Keratinocyte (primary cell): ENCODE measurements at regions not wholly inside any gene's neighbourhood (a gene's known extent, or its start where the extent isn't known, plus 50 kb on each side); places are given as distances from the start of the nearest gene placed in this dataset.

Experiments used
- DNase-seq: peaks from one replicate; pipeline ENCODE4 v3.0.0-alpha.2; 2011; ENCODE audit warnings: low read depth, missing footprints, low spot score
- FAIRE-seq: peaks from 2 replicates; lab custom pipeline; 2011; peaks lifted over from hg19 to GRCh38; lab: Jason Lieb, UNC
- H2AFZ ChIP-seq: 2 replicates; pipeline ENCODE4 v1.6.0; 2012; ENCODE audit warnings: low read length, control low read depth, inconsistent platforms; ENCODE audit not compliant: control insufficient read depth
- H3K27ac ChIP-seq: 2 replicates; pipeline ENCODE4 v1.5.1; 2011; ENCODE audit warnings: low read length; ENCODE audit not compliant: control insufficient read depth, insufficient read depth
- H3K27me3 ChIP-seq: 3 replicates; pipeline ENCODE4 v1.6.0; 2011; ENCODE audit warnings: low read length; ENCODE audit not compliant: control insufficient read depth, insufficient read depth; ENCODE audit errors: extremely low read depth
- H3K36me3 ChIP-seq, 2 experiments: 2 replicates in 1 of 2; 3 replicates in 1 of 2; pipeline ENCODE4 v1.5.1; 2011; ENCODE audit warnings: low read length in 2 of 2, mild to moderate bottlenecking in 1 of 2; ENCODE audit not compliant: control insufficient read depth in 2 of 2, insufficient read depth in 2 of 2; ENCODE audit errors: extremely low read depth in 1 of 2
- H3K4me1 ChIP-seq: 3 replicates; pipeline ENCODE4 v1.5.1; 2011; ENCODE audit warnings: low read length; ENCODE audit not compliant: control insufficient read depth, insufficient read depth; ENCODE audit errors: extremely low read depth
- H3K4me2 ChIP-seq: 3 replicates; pipeline ENCODE4 v1.6.0; 2011; ENCODE audit warnings: low read depth, low read length; ENCODE audit not compliant: control insufficient read depth, insufficient read depth; ENCODE audit errors: extremely low read depth
- H3K4me3 ChIP-seq, 3 experiments: fragments of 200-600 bp in 1 of 3; sonication (generic) in 1 of 3; 2 replicates in 2 of 3; 3 replicates in 1 of 3; pipeline ENCODE4 v1.5.1; 2011 to 2016; ENCODE audit warnings: low read length in 3 of 3, mild to moderate bottlenecking in 3 of 3, control low read depth in 2 of 3, inconsistent platforms in 1 of 3, low read depth in 1 of 3, mixed read lengths in 1 of 3, mixed run types in 1 of 3, moderate library complexity in 1 of 3; ENCODE audit not compliant: control insufficient read depth in 2 of 3, insufficient read depth in 2 of 3; ENCODE audit errors: extremely low read depth in 1 of 3
- H3K79me2 ChIP-seq: 2 replicates; pipeline ENCODE4 v1.6.0; 2012; ENCODE audit warnings: low read length; ENCODE audit not compliant: control insufficient read depth, insufficient read depth
- H3K9ac ChIP-seq: 3 replicates; pipeline ENCODE4 v1.6.0; 2011; ENCODE audit warnings: low read length; ENCODE audit not compliant: control insufficient read depth, insufficient read depth; ENCODE audit errors: extremely low read depth
- H3K9me1 ChIP-seq: 3 replicates; pipeline ENCODE4 v1.6.0; 2011; ENCODE audit warnings: low read length; ENCODE audit not compliant: control insufficient read depth, insufficient read depth; ENCODE audit errors: extremely low read depth
- H3K9me3 ChIP-seq: 2 replicates; pipeline ENCODE4 v1.5.1; 2012; ENCODE audit warnings: low read depth, low read length; ENCODE audit not compliant: control insufficient read depth
- H4K20me1 ChIP-seq: 3 replicates; pipeline ENCODE4 v1.6.0; 2011; ENCODE audit warnings: low read length; ENCODE audit not compliant: control insufficient read depth, insufficient read depth; ENCODE audit errors: extremely low read depth
- CTCF ChIP-seq, 3 experiments: IDR thresholded peaks in 1 of 3; conservative IDR thresholded peaks in 1 of 3; optimal IDR thresholded peaks in 1 of 3; 2 replicates in 2 of 3; 3 replicates in 1 of 3; pipeline versions ENCODE3 to v1.5.1; 2011; ENCODE audit warnings: low read length in 3 of 3, mild to moderate bottlenecking in 3 of 3, moderate library complexity in 2 of 3, control low read depth in 1 of 3, inconsistent platforms in 1 of 3; ENCODE audit not compliant: insufficient read depth in 2 of 3; ENCODE audit errors: extremely low read depth in 1 of 3
- EZH2 ChIP-seq: IDR thresholded peaks from one replicate; pipeline ENCODE4 v1.6.1; 2012; ENCODE audit warnings: inconsistent platforms, mild to moderate bottlenecking, low read length, moderate library complexity
- dilution Hi-C: fragments of 300-500 bp; cut with MboI; formaldehyde crosslinking; loops from one replicate; pipeline ENCODE4 v1.7.0; 2020; ENCODE audit warnings: low sequenced_read_pairs; ENCODE audit not compliant: extremely low pct_ligation_motif_present

- Histone ChIP-seq H3K4me1 (peaks cover 55% of the 10 kb centered on the region), H3K4me2 (no peak overlapping the region), H3K27ac (no peak overlapping the region), H3K36me3 (no peaks in the 10 kb centered on the region), H3K9ac (no peak overlapping the region), H3K79me2 (no peaks in the 10 kb centered on the region), H3K4me3 (no peak overlapping the region), H2AFZ (no peak overlapping the region), H3K9me3 (no peaks in the 10 kb centered on the region), H3K9me1 (no peaks in the 10 kb centered on the region), H3K27me3 (no peaks in the 10 kb centered on the region), H4K20me1 (no peaks in the 10 kb centered on the region)
- no peak for DNase-seq
- no peak for FAIRE-seq
- TF ChIP-seq CTCF (optimal IDR thresholded peaks at IDR 0.05 in 1 of 3, IDR thresholded peaks at IDR 0.05 in 1 of 3, conservative IDR thresholded peaks at IDR 0.05 in 1 of 3; ENCODE audit: extremely low read depth in 1 of 3, insufficient read depth in 2 of 3, low read length in 3 of 3) (no peak), EZH2 (no peak)
- dilution Hi-C loops = no loop called here
These were observed 70.6 kb upstream of the SERP2 start for GRCh38 chr13:44302940-44303575.

GRCh38 chr13:44303681-44304432 is 69.8 kb upstream of the SERP2 start:
- no peaks in the 10 kb centered on the region for H3K9me3 ChIP-seq
- no peaks in the 10 kb centered on the region for H3K9me1 ChIP-seq
- no peak for FAIRE-seq
- no peak overlapping the region for H2AFZ ChIP-seq
- H3K4me1 ChIP-seq = peaks cover 55% of the 10 kb centered on the region
- no peak overlapping the region for H3K4me3 ChIP-seq
- no peaks in the 10 kb centered on the region for H4K20me1 ChIP-seq
- H3K9ac ChIP-seq = no peak overlapping the region
- TF ChIP-seq CTCF (optimal IDR thresholded peaks at IDR 0.05 in 1 of 3, IDR thresholded peaks at IDR 0.05 in 1 of 3, conservative IDR thresholded peaks at IDR 0.05 in 1 of 3; ENCODE audit: extremely low read depth in 1 of 3, insufficient read depth in 2 of 3, low read length in 3 of 3) (no peak), EZH2 (no peak)
- no peak overlapping the region for H3K4me2 ChIP-seq
- H3K36me3 ChIP-seq = no peaks in the 10 kb centered on the region
- H3K79me2 ChIP-seq = no peaks in the 10 kb centered on the region
- no peak overlapping the region for H3K27ac ChIP-seq
- H3K27me3 ChIP-seq = no peaks in the 10 kb centered on the region
- DNase-seq = no peak
- dilution Hi-C loops = no loop called here
